A172 (cell line): ENCODE measurements at regions not wholly inside any gene's neighbourhood (a gene's known extent, or its start where the extent isn't known, plus 50 kb on each side); places are given as distances from the start of the nearest gene placed in this dataset.

Experiments
- DNase-seq: peaks from one replicate; pipeline ENCODE4 v3.0.0-alpha.2; 2015; ENCODE audit warnings: low spot score

DNA sequence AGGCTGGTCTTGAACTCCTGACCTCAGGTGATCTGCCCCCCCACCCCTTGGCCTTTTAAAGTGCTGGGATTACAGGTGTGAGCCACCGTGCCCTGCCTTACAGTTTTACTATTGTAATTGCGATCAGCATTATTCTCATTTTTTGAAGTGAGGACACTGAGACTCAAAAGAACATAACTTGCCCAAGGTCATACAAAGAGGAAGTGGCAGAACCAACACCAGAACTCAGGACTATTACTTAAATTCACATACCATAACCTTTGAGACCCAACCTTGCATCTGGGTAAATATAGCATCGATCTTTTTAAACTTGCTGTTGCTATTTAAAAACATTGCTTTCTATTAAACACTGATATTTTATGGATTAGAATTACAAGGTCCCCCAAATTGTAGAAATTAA lies 54.2 kb downstream of the FOXI1 start:
- DNase-seq, result no peak

DNA sequence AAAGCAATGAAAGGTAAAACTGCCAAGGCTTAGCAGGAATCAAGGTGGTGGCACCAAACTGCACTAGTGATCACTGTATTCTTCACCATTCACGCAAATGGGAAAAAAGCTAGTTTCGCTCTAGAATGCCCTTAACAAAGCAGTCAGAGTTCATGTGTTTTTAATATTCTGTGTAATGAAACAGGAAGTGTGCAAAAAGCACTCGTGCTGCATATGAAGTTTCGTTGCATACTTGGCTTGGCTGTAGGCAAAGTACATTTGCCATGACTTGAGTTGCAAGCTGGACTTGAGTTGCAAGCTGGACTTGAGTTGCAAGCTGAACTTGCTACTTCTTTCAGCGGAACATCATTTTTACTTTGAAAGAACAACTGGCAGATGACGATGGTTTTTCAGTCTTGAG lies 55.4 kb downstream of the FOXI1 start:
- no peak for DNase-seq

DNA sequence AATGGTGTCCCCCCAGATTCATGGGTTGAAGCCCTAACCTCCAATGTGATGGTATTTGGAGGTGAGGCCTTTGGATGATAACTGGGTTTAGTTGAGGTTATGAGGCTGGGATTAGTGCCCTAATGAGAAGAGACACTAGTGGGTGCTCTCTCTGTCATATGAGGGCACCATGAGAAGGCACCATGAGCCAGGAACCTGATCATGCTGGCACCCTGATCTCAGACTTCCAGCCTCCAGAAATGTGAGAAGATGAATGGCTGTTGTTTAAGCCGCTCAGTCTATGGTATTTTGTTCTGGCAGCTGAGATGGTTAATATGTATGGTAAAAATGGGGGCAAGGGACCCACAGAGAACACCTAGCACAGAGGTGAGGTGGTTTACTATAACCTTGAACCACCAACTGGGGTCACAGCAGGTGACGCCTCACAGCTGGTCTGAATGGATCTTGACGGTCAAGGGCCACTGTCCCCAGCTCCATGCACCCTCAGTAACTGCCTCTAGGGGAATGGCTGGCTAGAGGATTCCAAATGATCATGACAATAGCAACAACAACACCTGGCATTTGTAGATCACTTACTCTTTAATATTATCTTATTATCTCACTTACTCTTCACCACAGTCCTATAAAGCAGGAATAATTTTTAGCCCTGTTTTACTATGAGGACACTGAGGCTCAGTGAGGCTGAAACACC lies 57.1 kb downstream of the FOXI1 start:
- DNase-seq, result no peak

DNA sequence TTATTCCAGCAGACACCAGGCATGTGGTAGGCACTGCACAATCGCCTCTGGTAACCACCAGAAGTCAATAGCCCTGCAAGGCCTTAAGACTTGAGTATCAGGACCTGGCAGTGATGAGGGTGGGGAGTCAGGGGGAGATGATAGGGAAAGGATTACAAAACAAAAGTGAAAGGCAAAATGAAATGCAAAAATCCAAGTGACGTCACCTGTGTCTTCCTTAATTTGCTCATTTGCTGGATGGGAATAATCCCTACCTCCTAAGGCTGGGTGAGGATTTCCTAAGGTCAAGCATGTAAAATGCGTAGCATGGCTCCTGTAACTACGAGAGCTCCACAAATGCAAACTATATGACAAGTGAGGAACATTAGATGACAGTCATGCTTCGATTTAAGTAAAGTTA lies 58.4 kb downstream of the FOXI1 start:
- no peak for DNase-seq

DNA sequence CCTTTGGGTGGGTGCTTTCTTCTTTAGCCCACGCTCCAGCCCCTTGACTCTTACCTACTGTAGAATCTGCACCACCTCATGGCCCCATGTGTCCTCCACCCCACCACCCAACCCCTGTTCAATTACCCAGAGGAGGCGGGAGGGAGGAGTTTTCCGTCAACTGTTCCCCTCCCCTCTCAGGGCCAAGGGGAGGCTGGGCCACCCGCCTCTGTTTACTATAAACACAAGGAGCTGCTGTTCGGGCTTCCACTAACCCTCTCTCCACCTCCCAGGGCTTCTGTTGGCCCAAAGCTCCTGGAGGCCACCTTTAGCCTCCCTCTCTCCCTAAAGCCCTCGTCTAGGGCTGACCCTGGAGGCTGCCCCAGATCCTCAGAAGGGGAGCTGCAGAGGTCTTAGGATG lies 59.2 kb downstream of the FOXI1 start:
- no peak for DNase-seq

DNA sequence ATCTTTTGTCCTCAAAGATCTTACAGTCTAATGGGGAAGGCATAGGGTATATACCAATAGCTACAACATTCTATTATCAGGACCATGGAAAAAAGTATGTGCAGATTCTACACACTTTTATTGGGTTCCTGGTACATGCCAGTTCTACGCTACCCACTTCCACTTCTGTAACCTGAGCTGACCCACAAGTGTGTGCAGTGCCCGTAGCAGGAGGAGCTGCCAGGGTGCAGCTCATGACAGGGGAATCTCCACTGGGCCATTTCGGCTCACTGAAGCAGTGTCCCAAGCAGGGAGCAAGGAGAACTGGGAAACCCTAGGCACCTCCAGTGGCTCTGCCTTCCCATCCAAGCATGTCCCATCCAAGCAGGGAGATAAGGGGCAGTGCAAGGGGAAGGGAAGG lies 60.4 kb downstream of the FOXI1 start:
- no peak for DNase-seq

DNA sequence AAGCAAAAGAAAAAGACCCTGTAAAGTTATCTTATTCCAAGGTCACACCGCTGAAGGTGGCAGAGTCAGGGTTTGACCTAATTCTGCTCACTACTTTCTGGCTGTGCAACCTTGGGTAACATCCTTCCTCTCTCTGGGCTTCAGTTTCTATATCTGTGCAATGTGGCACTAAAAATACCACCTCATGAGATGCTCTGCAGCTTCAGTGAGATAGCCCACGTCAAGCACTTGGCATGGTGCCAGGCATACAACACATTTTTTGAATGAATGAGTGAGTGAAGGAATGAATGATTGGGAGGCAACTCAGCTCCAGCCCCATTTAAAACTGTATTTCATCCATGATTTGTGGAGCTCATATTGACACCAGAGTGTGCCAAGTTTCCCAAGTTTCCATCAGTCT lies 62.3 kb downstream of the FOXI1 start:
- no peak for DNase-seq

GRCh38 chr5:170168797-170169196 lies 63.1 kb downstream of the FOXI1 start:
- DNase-seq, result no peak

GRCh38 chr5:170169996-170170395 lies 62.8 kb upstream of the C5orf58 start:
- DNase-seq, result no peak

- no peak for DNase-seq
Observed at GRCh38 chr5:170171811-170172210, 61.0 kb upstream of the C5orf58 start.

GRCh38 chr5:170173227-170173626 lies 59.6 kb upstream of the C5orf58 start:
- peak; percentile 77 for DNase-seq

DNA sequence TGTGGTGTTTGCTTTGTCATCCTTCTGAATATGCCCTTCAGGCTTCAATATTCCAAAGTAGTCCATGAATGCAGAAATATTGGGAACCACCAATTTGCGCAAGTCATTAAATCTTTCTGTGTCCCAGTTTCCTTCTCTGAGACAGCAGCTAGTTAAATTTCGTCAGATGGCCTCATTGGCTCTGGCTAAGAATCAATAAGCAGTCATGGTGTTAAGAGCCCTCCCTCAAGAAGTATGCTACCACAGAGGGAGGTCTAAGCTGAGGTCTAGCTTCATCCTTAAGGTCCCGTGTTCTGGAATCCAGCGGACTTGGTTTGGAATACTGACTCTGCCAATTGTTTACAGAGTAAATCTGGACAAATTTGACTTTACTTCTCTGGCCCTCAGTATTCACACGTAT lies 59.1 kb upstream of the C5orf58 start:
- DNase-seq, result no peak

- DNase-seq, result no peak
Observed at GRCh38 chr5:170176916-170177315, 55.9 kb upstream of the C5orf58 start.

- DNase-seq, result no peak
Observed at GRCh38 chr5:170178814-170179213, 54.0 kb upstream of the C5orf58 start.

- peak; percentile 39 for DNase-seq
Observed at GRCh38 chr5:170179626-170180025, 53.2 kb upstream of the C5orf58 start.

DNA sequence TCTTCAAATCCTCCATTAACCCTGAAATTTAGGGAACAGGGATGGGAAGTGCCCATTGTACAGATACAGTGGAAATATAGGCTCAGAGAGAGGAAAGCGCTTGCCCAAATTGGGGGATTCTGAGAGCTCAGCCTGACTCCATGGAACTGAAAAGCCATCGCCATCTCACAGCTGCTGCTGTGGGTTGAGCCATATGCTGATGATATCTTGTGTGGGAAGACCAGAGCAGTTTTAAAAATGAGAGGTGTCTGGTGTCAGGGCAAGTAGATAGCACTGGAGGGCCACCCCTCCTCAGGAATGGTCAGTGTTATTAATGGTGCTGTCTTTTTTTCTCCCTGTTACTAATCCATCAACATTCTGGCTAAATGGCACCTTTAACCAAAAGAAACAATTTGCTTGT lies 50.9 kb upstream of the C5orf58 start:
- DNase-seq, result no peak

DNA sequence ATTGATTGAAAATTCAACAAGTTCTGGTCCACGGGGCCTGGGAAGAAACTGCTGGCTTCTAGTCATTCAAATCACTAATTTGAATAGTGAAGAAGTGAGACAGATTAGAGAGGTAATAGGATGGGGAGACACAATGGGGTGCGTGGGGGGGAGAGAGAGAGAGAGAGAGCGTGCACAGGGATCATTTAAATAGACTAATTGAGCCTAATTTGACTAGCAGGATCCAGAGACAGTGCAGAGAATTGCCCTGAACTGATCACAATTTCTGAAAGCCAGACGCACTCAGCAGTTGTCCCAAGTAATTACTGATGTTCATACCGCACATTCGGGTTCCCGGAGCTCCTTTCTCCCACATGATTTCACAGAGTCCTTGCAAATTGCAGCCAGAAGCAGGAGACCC lies 50.3 kb upstream of the C5orf58 start:
- DNase-seq, result no peak
